GM23338 (cell line): ENCODE measurements at regions not wholly inside any gene's neighbourhood (a gene's known extent, or its start where the extent isn't known, plus 50 kb on each side); places are given as distances from the start of the nearest gene placed in this dataset.

ENCODE experiments used
- ATAC-seq: fragments of 200-7000 bp; cut with Tn5 transposase; 3 replicates; pipeline ENCODE4 v1.9.1; 2020
- DNase-seq: peaks from one replicate; pipeline ENCODE4 v3.0.0-alpha.2; 2015; ENCODE audit warnings: low spot score
- H2AFZ ChIP-seq: fragments of 200-600 bp; sonication (generic); 2 replicates; pipeline ENCODE4 v1.8.0; 2016; ENCODE audit warnings: antibody characterized with exemption, mild to moderate bottlenecking, moderate library complexity
- H3F3A ChIP-seq: fragments of 200-600 bp; sonication (generic); replicated peaks from 2 replicates; pipeline ENCODE4 v1.8.0; 2017; ENCODE audit warnings: antibody characterized with exemption, mixed run types, low read depth
- H3K27ac ChIP-seq: fragments of 200-600 bp; sonication (generic); 2 replicates; pipeline ENCODE4 v1.6.1; 2016; ENCODE audit warnings: low read depth
- H3K27me3 ChIP-seq: fragments of 200-600 bp; sonication (generic); 2 replicates; pipeline ENCODE4 v1.8.0; 2016; ENCODE audit warnings: mild to moderate bottlenecking, mixed run types, moderate library complexity; ENCODE audit not compliant: insufficient read depth
- H3K36me3 ChIP-seq: fragments of 200-600 bp; sonication (generic); 2 replicates; pipeline ENCODE4 v1.8.0; 2016; ENCODE audit warnings: mild to moderate bottlenecking; ENCODE audit not compliant: insufficient read depth
- H3K4me1 ChIP-seq: fragments of 200-600 bp; sonication (generic); 2 replicates; pipeline ENCODE4 v1.8.0; 2016; ENCODE audit warnings: mild to moderate bottlenecking, moderate library complexity; ENCODE audit not compliant: insufficient read depth
- H3K4me2 ChIP-seq: fragments of 200-600 bp; sonication (generic); 2 replicates; pipeline ENCODE4 v1.7.1; 2017; ENCODE audit warnings: mixed run types
- H3K4me3 ChIP-seq: fragments of 200-600 bp; sonication (generic); 2 replicates; pipeline ENCODE4 v1.6.1; 2016; ENCODE audit warnings: mixed run types
- H3K79me2 ChIP-seq: fragments of 200-600 bp; sonication (generic); replicated peaks from 2 replicates; pipeline ENCODE4 v1.8.0; 2017; ENCODE audit warnings: mild to moderate bottlenecking; ENCODE audit not compliant: insufficient read depth
- H3K9me2 ChIP-seq: fragments of 200-600 bp; sonication (generic); 2 replicates; pipeline ENCODE4 v1.8.0; 2017; ENCODE audit not compliant: insufficient read depth
- H4K20me1 ChIP-seq: fragments of 200-600 bp; sonication (generic); replicated peaks from 2 replicates; pipeline ENCODE4 v1.8.0; 2017; ENCODE audit warnings: mild to moderate bottlenecking; ENCODE audit not compliant: insufficient read depth
- H3K27ac Mint-ChIP-seq: 2 replicates; pipeline ENCODE4 v1.8.0; 2020; ENCODE audit warnings: inconsistent platforms, mild to moderate bottlenecking, moderate library complexity, mixed read lengths
- H3K27me3 Mint-ChIP-seq: 3 replicates; pipeline ENCODE4 v1.8.0; 2022; ENCODE audit warnings: low read depth, mild to moderate bottlenecking, moderate library complexity, mixed read lengths, inconsistent platforms; ENCODE audit not compliant: insufficient read depth, poor library complexity
- H3K36me3 Mint-ChIP-seq: 3 replicates; pipeline ENCODE4 v1.8.0; 2021; ENCODE audit warnings: low read depth, mild to moderate bottlenecking, inconsistent platforms, moderate library complexity, mixed read lengths
- H3K4me1 Mint-ChIP-seq: 3 replicates; pipeline ENCODE4 v1.8.0; 2020; ENCODE audit warnings: mild to moderate bottlenecking, inconsistent platforms, mixed read lengths
- H3K4me3 Mint-ChIP-seq: 3 replicates; pipeline ENCODE4 v1.8.0; 2021; ENCODE audit warnings: moderate library complexity, mild to moderate bottlenecking, inconsistent platforms, mixed read lengths
- H3K9me3 Mint-ChIP-seq: 3 replicates; pipeline ENCODE4 v1.8.0; 2020; ENCODE audit warnings: moderate library complexity, mild to moderate bottlenecking, inconsistent platforms, mixed read lengths
- CREB1 ChIP-seq: fragments of 250-450 bp; sonication (Bioruptor Pico); IDR thresholded peaks from 2 replicates; pipeline ENCODE4 v1.5.0; 2020; ENCODE audit warnings: low read depth, mild to moderate bottlenecking, moderate library complexity
- CTCF ChIP-seq, 2 experiments: fragments of 200-600 bp in 1 of 2; sonication (generic) in 1 of 2; conservative IDR thresholded peaks; 2 replicates each; pipeline versions ENCODE4 v1.5.1 to v1.6.1; 2016 to 2017; ENCODE audit warnings: antibody characterized with exemption in 2 of 2, low read depth in 2 of 2, mild to moderate bottlenecking in 2 of 2, moderate library complexity in 1 of 2
- ETS1 ChIP-seq: IDR thresholded peaks from 2 replicates; pipeline ENCODE4 v1.6.1; 2016; ENCODE audit warnings: antibody characterized with exemption
- EZH2 ChIP-seq: fragments of 200-600 bp; sonication (generic); IDR thresholded peaks from one replicate; pipeline ENCODE4 v1.8.0; 2017; ENCODE audit warnings: antibody characterized with exemption, mild to moderate bottlenecking, low read depth; ENCODE audit not compliant: unreplicated experiment
- EZH2phosphoT487 ChIP-seq: fragments of 200-600 bp; sonication (generic); IDR thresholded peaks from one replicate; pipeline ENCODE4 v1.8.1; 2018; ENCODE audit warnings: antibody characterized with exemption; ENCODE audit not compliant: unreplicated experiment
- JUNB ChIP-seq: IDR thresholded peaks from one replicate; pipeline ENCODE4 v1.6.1; 2016; ENCODE audit warnings: antibody characterized with exemption; ENCODE audit not compliant: unreplicated experiment
- NANOG ChIP-seq: IDR thresholded peaks from 2 replicates; pipeline ENCODE4 v1.6.1; 2016; ENCODE audit warnings: antibody characterized with exemption, borderline replicate concordance
- POLR2AphosphoS5 ChIP-seq: IDR thresholded peaks from 2 replicates; pipeline ENCODE4 v1.6.1; 2016; ENCODE audit warnings: antibody characterized with exemption, low read depth
- REST ChIP-seq: IDR thresholded peaks from one replicate; pipeline ENCODE4 v1.6.1; 2018; ENCODE audit warnings: antibody characterized with exemption; ENCODE audit not compliant: unreplicated experiment
- STAT1 ChIP-seq: IDR thresholded peaks from one replicate; pipeline ENCODE4 v1.6.1; 2016; ENCODE audit warnings: antibody characterized with exemption; ENCODE audit not compliant: unreplicated experiment
- ZNF114 ChIP-seq: fragments of 250-450 bp; sonication (Bioruptor Pico); IDR thresholded peaks from 2 replicates; pipeline ENCODE4 v1.5.0; 2020; ENCODE audit warnings: mild to moderate bottlenecking, moderate library complexity
- ZNF331 ChIP-seq: fragments of 250-450 bp; sonication (Bioruptor Pico); IDR thresholded peaks from 2 replicates; pipeline ENCODE4 v1.5.0; 2020; ENCODE audit warnings: low read depth, mild to moderate bottlenecking, moderate library complexity
- ZNF462 ChIP-seq: fragments of 250-450 bp; sonication (Bioruptor Pico); IDR thresholded peaks from 2 replicates; pipeline ENCODE4 v1.5.0; 2020; ENCODE audit warnings: mild to moderate bottlenecking, moderate library complexity

- H3K27ac Mint-ChIP-seq, result no peak overlapping the region
- Histone ChIP-seq H3K4me1 (no peaks in the 10 kb centered on the region), H2AFZ (no peak overlapping the region), H3K27me3 (no peaks in the 10 kb centered on the region), H3K4me2 (no peak overlapping the region), H4K20me1 (no peaks in the 10 kb centered on the region), H3K27ac (no peak overlapping the region), H3K79me2 (no peaks in the 10 kb centered on the region), H3K4me3 (no peak overlapping the region), H3K36me3 (no peaks in the 10 kb centered on the region), H3F3A (no peaks in the 10 kb centered on the region), H3K9me2 (peaks cover 12% of the 10 kb centered on the region)
- peaks cover 4% of the 10 kb centered on the region for H3K27me3 Mint-ChIP-seq
- H3K4me3 Mint-ChIP-seq, result no peak overlapping the region
- no peak for TF ChIP-seq POLR2AphosphoS5
- no peak for TF ChIP-seq STAT1
- TF ChIP-seq CREB1 (CRISPR knock-in tag), result no peak
- no peak for TF ChIP-seq ZNF462
- no peak for TF ChIP-seq EZH2
- no peak for TF ChIP-seq CTCF (conservative IDR thresholded peaks at IDR 0.05; ENCODE audit: low read depth in 2 of 2)
- no peak for TF ChIP-seq NANOG
- TF ChIP-seq REST, result no peak
- TF ChIP-seq ETS1, result no peak
- no peak for TF ChIP-seq ZNF114 (CRISPR knock-in tag)
- TF ChIP-seq JUNB, result no peak
- TF ChIP-seq EZH2phosphoT487, result no peak
- no peak for TF ChIP-seq ZNF331 (CRISPR knock-in tag)
- no peaks in the 10 kb centered on the region for H3K9me3 Mint-ChIP-seq
- DNase-seq, result no peak
- no peak for ATAC-seq
- no peaks in the 10 kb centered on the region for H3K36me3 Mint-ChIP-seq
- H3K4me1 Mint-ChIP-seq, result no peaks in the 10 kb centered on the region
These were observed 141.9 kb upstream of the ZC3H11B start for GRCh38 chr1:219754767-219755166.
